ENCODE measurements at regions not wholly inside any gene's neighbourhood (a gene's known extent, or its start where the extent isn't known, plus 50 kb on each side); places are given as distances from the start of the nearest gene placed in this dataset.

DNA sequence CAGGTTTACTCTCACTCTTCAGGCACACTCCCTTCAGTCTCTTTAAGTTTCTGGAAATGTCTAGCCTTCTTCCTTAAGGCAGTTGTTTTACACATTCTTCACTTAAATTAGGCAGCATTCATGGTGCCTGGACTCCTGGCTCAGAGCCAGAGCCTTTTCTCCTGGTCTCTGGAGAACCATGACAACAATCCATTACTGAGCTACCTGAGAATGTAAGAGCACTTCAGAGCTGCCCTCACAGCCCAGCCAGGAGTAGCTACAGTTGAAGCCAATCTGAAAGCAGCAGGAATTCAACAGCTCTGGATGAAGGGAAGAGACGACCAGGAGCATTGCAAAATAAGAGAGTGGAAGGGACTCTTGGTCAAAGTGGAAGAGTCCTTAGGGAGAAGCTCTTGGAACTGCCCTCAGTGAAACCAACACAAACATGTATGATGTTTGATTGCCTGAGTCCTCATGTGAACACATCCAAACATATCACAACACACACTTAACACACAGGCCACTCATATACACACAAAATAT, 416.8 kb upstream of the SPTLC3 start:
- no peak overlapping the region for H2AFZ ChIP-seq (ENCODE audit: low read length)
- no peak overlapping the region for H3K4me3 ChIP-seq (replicated peaks in 1 of 4; ENCODE audit: control extremely low read depth in 1 of 4, insufficient read depth in 1 of 4, low read depth in 3 of 4, low read length in 4 of 4)
- H3K36me3 ChIP-seq (ENCODE audit: control insufficient read depth, insufficient read depth, low read length), result no peaks in the 10 kb centered on the region
- DNase-seq (ENCODE audit: low read depth in 2 of 2), result no peak
- no peak overlapping the region for H3K27ac ChIP-seq (ENCODE audit: insufficient read depth, low read length)
- H3K9me3 ChIP-seq (ENCODE audit: control insufficient read depth, insufficient read depth, low read depth, low read length), result no peaks in the 10 kb centered on the region
- H3K4me2 ChIP-seq (ENCODE audit: extremely low read depth, insufficient read depth, low read length), result no peak overlapping the region
- TF ChIP-seq, protein P1, sequence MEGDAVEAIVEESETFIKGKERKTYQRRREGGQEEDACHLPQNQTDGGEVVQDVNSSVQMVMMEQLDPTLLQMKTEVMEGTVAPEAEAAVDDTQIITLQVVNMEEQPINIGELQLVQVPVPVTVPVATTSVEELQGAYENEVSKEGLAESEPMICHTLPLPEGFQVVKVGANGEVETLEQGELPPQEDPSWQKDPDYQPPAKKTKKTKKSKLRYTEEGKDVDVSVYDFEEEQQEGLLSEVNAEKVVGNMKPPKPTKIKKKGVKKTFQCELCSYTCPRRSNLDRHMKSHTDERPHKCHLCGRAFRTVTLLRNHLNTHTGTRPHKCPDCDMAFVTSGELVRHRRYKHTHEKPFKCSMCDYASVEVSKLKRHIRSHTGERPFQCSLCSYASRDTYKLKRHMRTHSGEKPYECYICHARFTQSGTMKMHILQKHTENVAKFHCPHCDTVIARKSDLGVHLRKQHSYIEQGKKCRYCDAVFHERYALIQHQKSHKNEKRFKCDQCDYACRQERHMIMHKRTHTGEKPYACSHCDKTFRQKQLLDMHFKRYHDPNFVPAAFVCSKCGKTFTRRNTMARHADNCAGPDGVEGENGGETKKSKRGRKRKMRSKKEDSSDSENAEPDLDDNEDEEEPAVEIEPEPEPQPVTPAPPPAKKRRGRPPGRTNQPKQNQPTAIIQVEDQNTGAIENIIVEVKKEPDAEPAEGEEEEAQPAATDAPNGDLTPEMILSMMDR (conservative IDR thresholded peaks at IDR 0.05 in 1 of 2, IDR thresholded peaks at IDR 0.05 in 1 of 2; ENCODE audit: low read depth in 1 of 2, low read length in 2 of 2), result no peak
- no peak for TF ChIP-seq EZH2 (IDR thresholded peaks at IDR 0.05; ENCODE audit: low read length, missing control alignments)
- no peaks in the 10 kb centered on the region for H3K27me3 ChIP-seq (ENCODE audit: control insufficient read depth, insufficient read depth, low read length)
- no peaks in the 10 kb centered on the region for H3K79me2 ChIP-seq (ENCODE audit: control insufficient read depth, insufficient read depth, low read length)
- H4K20me1 ChIP-seq (ENCODE audit: control insufficient read depth, extremely low read depth, insufficient read depth, low read length), result no peaks in the 10 kb centered on the region
- H3K9ac ChIP-seq (ENCODE audit: insufficient read depth, low read length), result no peak overlapping the region
- no peaks in the 10 kb centered on the region for H3K4me1 ChIP-seq (ENCODE audit: control insufficient read depth, extremely low read depth, insufficient read depth, low read length)

DNA sequence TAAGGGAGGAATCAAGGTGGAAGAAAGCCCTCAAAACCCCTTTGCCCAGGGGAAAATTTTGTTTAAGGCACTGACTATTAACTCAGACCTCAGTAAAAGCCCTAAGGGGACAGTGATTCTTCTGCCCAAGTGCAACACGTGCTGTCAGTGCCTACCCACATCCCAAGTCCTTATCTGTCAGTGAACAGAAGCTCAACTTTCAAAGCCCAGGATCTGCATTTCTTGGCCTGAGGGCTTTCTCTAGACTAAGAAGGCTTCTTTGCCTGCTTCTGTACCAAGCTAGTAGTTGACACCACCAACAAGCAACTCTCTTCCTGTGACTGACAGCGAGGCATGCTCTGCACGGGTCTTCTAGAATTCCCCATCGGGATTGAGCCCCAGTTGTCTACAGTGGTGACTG, 416.0 kb upstream of the SPTLC3 start:
- no peaks in the 10 kb centered on the region for H3K79me2 ChIP-seq (ENCODE audit: control insufficient read depth, insufficient read depth, low read length)
- DNase-seq (ENCODE audit: low read depth in 2 of 2), result no peak
- H3K27me3 ChIP-seq (ENCODE audit: control insufficient read depth, insufficient read depth, low read length), result no peaks in the 10 kb centered on the region
- H3K4me3 ChIP-seq (replicated peaks in 1 of 4; ENCODE audit: control extremely low read depth in 1 of 4, insufficient read depth in 1 of 4, low read depth in 3 of 4, low read length in 4 of 4), result no peak overlapping the region
- H2AFZ ChIP-seq (ENCODE audit: low read length), result no peak overlapping the region
- no peak overlapping the region for H3K27ac ChIP-seq (ENCODE audit: insufficient read depth, low read length)
- TF ChIP-seq, protein P1 (conservative IDR thresholded peaks at IDR 0.05 in 1 of 2, IDR thresholded peaks at IDR 0.05 in 1 of 2; ENCODE audit: low read depth in 1 of 2, low read length in 2 of 2), result no peak
- no peak for TF ChIP-seq EZH2 (IDR thresholded peaks at IDR 0.05; ENCODE audit: low read length, missing control alignments)
- no peaks in the 10 kb centered on the region for H3K4me1 ChIP-seq (ENCODE audit: control insufficient read depth, extremely low read depth, insufficient read depth, low read length)
- H3K4me2 ChIP-seq (ENCODE audit: extremely low read depth, insufficient read depth, low read length), result no peak overlapping the region
- H3K36me3 ChIP-seq (ENCODE audit: control insufficient read depth, insufficient read depth, low read length), result no peaks in the 10 kb centered on the region
- no peak overlapping the region for H3K9ac ChIP-seq (ENCODE audit: insufficient read depth, low read length)
- H3K9me3 ChIP-seq (ENCODE audit: control insufficient read depth, insufficient read depth, low read depth, low read length), result no peaks in the 10 kb centered on the region
- no peaks in the 10 kb centered on the region for H4K20me1 ChIP-seq (ENCODE audit: control insufficient read depth, extremely low read depth, insufficient read depth, low read length)

DNA sequence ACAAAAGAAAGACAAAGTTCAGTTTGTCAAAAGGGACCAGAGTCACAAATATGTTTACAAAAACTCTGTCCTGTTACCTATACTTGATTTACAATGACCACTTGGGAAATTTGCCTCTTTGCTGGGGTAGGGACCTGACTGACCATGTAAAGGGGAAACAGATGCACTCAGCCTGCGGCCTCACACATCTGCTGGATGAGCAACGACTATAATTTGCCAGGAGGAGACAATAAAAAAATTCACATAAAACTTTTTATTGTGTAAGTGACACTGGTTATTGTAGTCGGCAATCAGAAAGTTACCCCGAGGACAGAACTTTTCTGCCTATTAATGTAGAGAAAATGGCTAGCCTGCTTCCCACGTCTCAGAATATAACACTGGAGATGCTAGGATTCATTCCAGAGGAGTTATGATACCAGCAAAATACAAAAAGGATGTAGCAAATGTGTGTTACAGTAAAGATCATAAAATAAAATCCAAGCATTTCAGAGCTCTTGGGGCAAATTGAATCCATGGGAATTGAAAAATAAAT, 415.4 kb upstream of the SPTLC3 start:
- no peak overlapping the region for H2AFZ ChIP-seq (ENCODE audit: low read length)
- H3K27me3 ChIP-seq (ENCODE audit: control insufficient read depth, insufficient read depth, low read length), result no peaks in the 10 kb centered on the region
- H3K4me2 ChIP-seq (ENCODE audit: extremely low read depth, insufficient read depth, low read length), result no peak overlapping the region
- no peaks in the 10 kb centered on the region for H3K9me3 ChIP-seq (ENCODE audit: control insufficient read depth, insufficient read depth, low read depth, low read length)
- no peak overlapping the region for H3K27ac ChIP-seq (ENCODE audit: insufficient read depth, low read length)
- no peak for TF ChIP-seq EZH2 (IDR thresholded peaks at IDR 0.05; ENCODE audit: low read length, missing control alignments)
- TF ChIP-seq, protein P1 (conservative IDR thresholded peaks at IDR 0.05 in 1 of 2, IDR thresholded peaks at IDR 0.05 in 1 of 2; ENCODE audit: low read depth in 1 of 2, low read length in 2 of 2), result no peak
- no peaks in the 10 kb centered on the region for H3K79me2 ChIP-seq (ENCODE audit: control insufficient read depth, insufficient read depth, low read length)
- no peak overlapping the region for H3K4me3 ChIP-seq (replicated peaks in 1 of 4; ENCODE audit: control extremely low read depth in 1 of 4, insufficient read depth in 1 of 4, low read depth in 3 of 4, low read length in 4 of 4)
- DNase-seq (ENCODE audit: low read depth in 2 of 2), result no peak
- no peaks in the 10 kb centered on the region for H3K4me1 ChIP-seq (ENCODE audit: control insufficient read depth, extremely low read depth, insufficient read depth, low read length)
- H3K9ac ChIP-seq (ENCODE audit: insufficient read depth, low read length), result no peak overlapping the region
- H4K20me1 ChIP-seq (ENCODE audit: control insufficient read depth, extremely low read depth, insufficient read depth, low read length), result no peaks in the 10 kb centered on the region
- H3K36me3 ChIP-seq (ENCODE audit: control insufficient read depth, insufficient read depth, low read length), result no peaks in the 10 kb centered on the region
